Stimulated activated naive B cell treated with anti-CD40 and anti-IgM and Interleukin-4, amounts not matched to agents 10 μg/mL and 1 μg/mL and 100 μg/mL, for 72 hours (primary cell): ENCODE measurements at regions not wholly inside any gene's neighbourhood (a gene's known extent, or its start where the extent isn't known, plus 50 kb on each side); places are given as distances from the start of the nearest gene placed in this dataset.

Experiments
- ATAC-seq, 2 donors: fragments of 150-1000 bp; cut with Tn5 transposase; replicated peaks; 2 replicates each; pipeline ENCODE4 v1.10.0; 2021; ENCODE audit warnings: moderate library complexity in 1 of 2
- DNase-seq: peaks from one replicate; pipeline ENCODE4 v3.0.0; 2021
- H3K27ac Mint-ChIP-seq: one replicate; pipeline ENCODE4 v1.8.0; 2022; ENCODE audit warnings: mild to moderate bottlenecking, mixed read lengths
- H3K27me3 Mint-ChIP-seq, 2 donors: one replicate each; pipeline ENCODE4 v1.8.0; 2022; ENCODE audit warnings: mixed read lengths in 2 of 2
- H3K36me3 Mint-ChIP-seq, 2 donors: one replicate each; pipeline ENCODE4 v1.8.0; 2022; ENCODE audit warnings: mixed read lengths in 2 of 2, mild to moderate bottlenecking in 1 of 2
- H3K4me1 Mint-ChIP-seq, 2 donors: one replicate each; pipeline ENCODE4 v1.8.0; 2022; ENCODE audit warnings: mixed read lengths in 2 of 2, mild to moderate bottlenecking in 1 of 2
- H3K4me3 Mint-ChIP-seq, 2 donors: one replicate each; pipeline ENCODE4 v1.8.0; 2022; ENCODE audit warnings: mild to moderate bottlenecking in 2 of 2, mixed read lengths in 2 of 2, moderate library complexity in 1 of 2
- H3K9me3 Mint-ChIP-seq, 2 donors: one replicate each; pipeline ENCODE4 v1.8.0; 2022; ENCODE audit warnings: mixed read lengths in 2 of 2, mild to moderate bottlenecking in 1 of 2

DNA sequence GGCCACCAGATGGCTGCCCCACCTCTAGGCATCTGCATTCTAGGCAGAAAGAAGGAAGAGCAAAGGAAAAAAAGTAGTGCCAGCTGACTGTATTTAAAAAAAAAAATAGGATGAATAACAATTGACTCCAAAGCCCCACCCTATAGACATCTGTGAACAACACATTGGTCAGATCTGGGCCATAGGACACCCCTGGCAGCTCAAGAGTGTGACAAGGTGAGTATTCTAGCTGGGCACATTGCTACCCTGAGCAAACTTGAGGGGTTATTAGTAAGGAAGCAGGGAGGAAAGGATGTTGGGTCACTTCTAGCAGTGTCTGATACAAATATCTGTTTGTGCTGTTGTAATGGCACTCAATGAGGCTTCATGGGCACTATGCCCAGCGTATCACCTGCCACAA is 58.6 kb upstream of the NPAS2 start:
- ATAC-seq (no peak), DNase-seq (no peak)
- H3K27me3 Mint-ChIP-seq, result peaks cover 29 to 46% of the 10 kb centered on the region in 2 donors

DNA sequence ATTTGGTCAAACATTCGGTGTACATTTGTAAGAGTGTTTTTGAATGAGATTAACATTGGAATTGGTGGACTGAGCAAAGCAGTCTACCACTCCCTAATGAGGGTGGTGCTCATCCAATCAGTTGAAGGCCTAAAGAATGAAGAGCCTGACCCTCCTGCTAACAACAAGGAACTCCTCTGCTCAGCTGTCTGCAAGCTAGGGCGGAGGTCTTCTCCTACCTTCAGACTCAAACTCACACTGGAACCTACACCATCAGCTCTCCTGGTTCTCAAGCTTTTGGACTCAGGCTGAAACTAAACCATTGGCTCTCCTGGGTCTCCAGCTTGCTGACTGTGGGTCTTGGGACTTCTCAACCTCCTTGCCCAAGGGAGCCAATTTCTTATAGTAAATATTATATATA is 55.5 kb upstream of the NPAS2 start:
- ATAC-seq (no peak), DNase-seq (no peak)
- Mint-ChIP-seq H3K27me3 (peaks cover 31 to 61% of the 10 kb centered on the region in 2 donors), H3K36me3 (no peaks in the 10 kb centered on the region), H3K9me3 (peaks cover 0 to 2% of the 10 kb centered on the region in 2 donors), H3K4me3 (no peak overlapping the region), H3K4me1 (no peaks in the 10 kb centered on the region), H3K27ac (no peak overlapping the region)

More for the DNA sequence above, 58.6 kb upstream of the NPAS2 start:
- H3K4me1 Mint-ChIP-seq, result no peaks in the 10 kb centered on the region
- H3K27ac Mint-ChIP-seq, result no peak overlapping the region
- H3K36me3 Mint-ChIP-seq, result no peaks in the 10 kb centered on the region
- no peak overlapping the region for H3K4me3 Mint-ChIP-seq
- H3K9me3 Mint-ChIP-seq, result peaks cover 3 to 8% of the 10 kb centered on the region in 2 donors

GRCh38 chr2:100765481-100765880 is 54.5 kb upstream of the NPAS2 start:
- Mint-ChIP-seq H3K27me3 (peaks cover 31 to 63% of the 10 kb centered on the region in 2 donors), H3K9me3 (peaks cover 0 to 2% of the 10 kb centered on the region in 2 donors), H3K4me3 (no peak overlapping the region), H3K36me3 (no peaks in the 10 kb centered on the region), H3K4me1 (no peaks in the 10 kb centered on the region), H3K27ac (no peak overlapping the region)
- no peak for ATAC-seq
- no peak for DNase-seq

GRCh38 chr2:100766256-100766655 is 53.7 kb upstream of the NPAS2 start:
- Mint-ChIP-seq H3K9me3 (peaks cover 0 to 2% of the 10 kb centered on the region in 2 donors), H3K27me3 (peaks cover 35 to 58% of the 10 kb centered on the region in 2 donors)

DNA sequence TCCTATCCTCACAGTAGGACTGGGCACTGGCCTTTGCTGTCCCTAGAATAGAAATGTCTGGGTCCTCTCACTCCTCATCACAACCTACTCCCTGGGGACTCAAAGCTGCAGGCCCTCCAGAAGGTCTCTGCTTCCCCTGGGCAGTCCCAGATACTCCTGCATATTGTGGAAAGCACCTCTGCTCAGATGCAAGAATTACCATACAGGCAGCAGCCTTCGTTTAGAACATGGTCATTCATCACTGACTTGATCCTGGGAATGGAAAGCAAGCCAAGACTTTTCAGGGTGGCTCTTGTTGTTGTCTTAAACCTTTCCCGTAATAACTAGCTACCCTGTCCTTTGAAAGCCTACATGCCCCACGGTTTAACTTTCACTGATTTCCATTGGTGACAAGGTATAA is 53.1 kb upstream of the NPAS2 start:
- no peaks in the 10 kb centered on the region for H3K4me1 Mint-ChIP-seq
- H3K27me3 Mint-ChIP-seq, result peaks cover 36 to 53% of the 10 kb centered on the region in 2 donors
- no peaks in the 10 kb centered on the region for H3K36me3 Mint-ChIP-seq
- DNase-seq, result no peak
- ATAC-seq, result no peak
- no peak overlapping the region for H3K4me3 Mint-ChIP-seq
- H3K27ac Mint-ChIP-seq, result no peak overlapping the region
- peaks cover 0 to 2% of the 10 kb centered on the region in 2 donors for H3K9me3 Mint-ChIP-seq

More at GRCh38 chr2:100766256-100766655, 53.7 kb upstream of the NPAS2 start:
- DNase-seq (no peak), ATAC-seq (no peak)
- Mint-ChIP-seq H3K36me3 (no peaks in the 10 kb centered on the region), H3K4me1 (no peaks in the 10 kb centered on the region), H3K27ac (no peak overlapping the region), H3K4me3 (no peak overlapping the region)

GRCh38 chr2:100767224-100767653 is 52.7 kb upstream of the NPAS2 start:
- DNase-seq (no peak), ATAC-seq (no peak)
- Mint-ChIP-seq H3K4me1 (no peaks in the 10 kb centered on the region), H3K27ac (no peak overlapping the region), H3K4me3 (no peak overlapping the region), H3K27me3 (peaks cover 32 to 48% of the 10 kb centered on the region in 2 donors), H3K9me3 (peaks cover 0 to 2% of the 10 kb centered on the region in 2 donors), H3K36me3 (no peaks in the 10 kb centered on the region)

DNA sequence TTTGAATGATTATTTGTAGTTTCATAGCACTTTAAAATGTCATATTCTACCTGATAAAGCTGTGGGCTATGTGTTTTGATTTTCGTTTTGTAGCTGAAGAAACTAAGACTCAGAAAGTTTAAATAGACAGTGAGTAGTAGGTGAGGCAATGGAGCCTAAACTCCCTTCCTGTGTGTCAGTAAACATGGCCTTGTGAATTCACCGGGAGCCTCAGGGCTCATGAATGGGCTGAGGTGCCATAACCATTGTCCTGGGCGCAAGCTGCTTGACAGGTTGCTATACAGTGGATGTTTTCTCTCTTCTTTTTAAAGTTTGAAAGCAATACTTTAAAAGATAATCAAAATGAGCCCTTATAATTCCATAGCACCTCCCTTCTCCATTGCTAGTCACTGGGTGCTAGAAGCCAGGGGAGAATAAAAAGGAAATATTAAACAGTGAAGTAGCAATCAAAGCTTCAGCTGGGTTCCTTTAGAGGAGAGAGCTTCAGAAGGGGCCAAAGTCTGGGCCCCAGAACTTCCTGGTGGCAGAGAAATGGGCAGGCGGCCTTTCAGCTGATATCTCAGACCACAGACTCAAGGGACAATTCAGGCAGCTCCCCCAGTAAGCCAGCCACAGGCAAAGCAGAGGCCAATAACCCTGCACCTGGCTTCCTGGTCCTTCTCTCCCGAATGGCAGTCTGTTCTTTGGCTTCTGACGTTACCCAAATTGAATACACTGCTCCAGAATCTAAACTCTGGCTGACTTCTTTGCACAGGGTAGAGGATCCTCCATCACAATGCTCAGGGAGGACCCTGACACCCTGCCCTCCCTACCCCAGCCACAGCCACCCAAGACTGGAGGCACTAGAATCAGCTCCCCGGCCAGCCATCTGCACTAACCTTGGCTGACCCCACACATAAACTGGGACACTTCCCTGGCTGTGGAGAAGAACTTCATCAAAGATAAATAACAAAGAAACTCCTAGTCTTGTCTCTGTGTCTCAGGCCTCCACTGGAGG is 51.8 kb upstream of the NPAS2 start:
- Mint-ChIP-seq H3K27ac (no peak overlapping the region), H3K9me3 (peaks cover 0 to 2% of the 10 kb centered on the region in 2 donors), H3K36me3 (no peaks in the 10 kb centered on the region), H3K4me3 (no peak overlapping the region), H3K4me1 (no peaks in the 10 kb centered on the region), H3K27me3 (peaks cover 26 to 41% of the 10 kb centered on the region in 2 donors)
- DNase-seq (no peak), ATAC-seq (no peak)
